Hepatocyte (in vitro differentiated cells): ENCODE measurements at regions not wholly inside any gene's neighbourhood (a gene's known extent, or its start where the extent isn't known, plus 50 kb on each side); places are given as distances from the start of the nearest gene placed in this dataset.

Experiments
- DNase-seq: peaks from one replicate; pipeline ENCODE4 v3.0.0-alpha.2; 2016; ENCODE audit warnings: low spot score
- H2AFZ ChIP-seq: fragments of 200-600 bp; sonication (generic); 2 replicates; pipeline ENCODE4 v1.6.0; 2016; ENCODE audit warnings: antibody characterized with exemption, mild to moderate bottlenecking
- H3K27ac ChIP-seq: fragments of 200-600 bp; sonication (generic); 2 replicates; pipeline ENCODE4 v1.5.1; 2016; ENCODE audit warnings: mild to moderate bottlenecking
- H3K27me3 ChIP-seq: fragments of 200-600 bp; sonication (generic); 2 replicates; pipeline ENCODE4 v1.6.1; 2016
- H3K36me3 ChIP-seq: fragments of 200-600 bp; sonication (generic); replicated peaks from 2 replicates; pipeline ENCODE4 v1.5.1; 2016; ENCODE audit warnings: low read depth; ENCODE audit not compliant: insufficient read depth
- H3K4me1 ChIP-seq: fragments of 200-600 bp; sonication (generic); 2 replicates; pipeline ENCODE4 v1.5.1; 2016; ENCODE audit warnings: mild to moderate bottlenecking, moderate library complexity; ENCODE audit not compliant: insufficient read depth
- H3K4me2 ChIP-seq: fragments of 200-600 bp; sonication (generic); 2 replicates; pipeline ENCODE4 v1.6.0; 2016
- H3K4me3 ChIP-seq: fragments of 200-600 bp; sonication (generic); 2 replicates; pipeline ENCODE4 v1.5.1; 2016; ENCODE audit warnings: mild to moderate bottlenecking
- H3K79me2 ChIP-seq: fragments of 200-600 bp; sonication (generic); 2 replicates; pipeline ENCODE4 v1.6.0; 2017; ENCODE audit warnings: mild to moderate bottlenecking
- H3K9me2 ChIP-seq: fragments of 200-600 bp; sonication (generic); replicated peaks from 2 replicates; pipeline ENCODE4 v1.6.0; 2017; ENCODE audit warnings: mild to moderate bottlenecking; ENCODE audit not compliant: insufficient read depth
- H3K9me3 ChIP-seq: fragments of 200-600 bp; sonication (generic); 2 replicates; pipeline ENCODE4 v1.5.1; 2016; ENCODE audit warnings: low read depth, mild to moderate bottlenecking
- H4K20me1 ChIP-seq: fragments of 200-600 bp; sonication (generic); 2 replicates; pipeline ENCODE4 v1.6.0; 2016; ENCODE audit warnings: mild to moderate bottlenecking; ENCODE audit not compliant: insufficient read depth, poor library complexity, severe bottlenecking
- EZH2 ChIP-seq: fragments of 200-600 bp; sonication (generic); IDR thresholded peaks from 2 replicates; pipeline ENCODE4 v1.6.1; 2016; ENCODE audit warnings: antibody characterized with exemption, mild to moderate bottlenecking, borderline replicate concordance
- EZH2phosphoT487 ChIP-seq: fragments of 200-600 bp; sonication (generic); IDR thresholded peaks from one replicate; pipeline ENCODE4 v1.6.1; 2018; ENCODE audit warnings: antibody characterized with exemption, mild to moderate bottlenecking, low read depth, moderate library complexity; ENCODE audit not compliant: unreplicated experiment, severe bottlenecking
- WGBS: methylation state at CpG from one replicate; pipeline ENCODE4 v1.1.6; 2016; ENCODE audit warnings: low lambda C conversion rate; ENCODE audit errors: missing lambda C conversion rate; 5-methylcytosine and 5-hydroxymethylcytosine counted together
- TF ChIP-seq, protein P1 (sequence below): fragments of 200-600 bp; sonication (generic); IDR thresholded peaks from 2 replicates; pipeline ENCODE4 v1.5.1; 2016; ENCODE audit warnings: antibody characterized with exemption, mild to moderate bottlenecking; ENCODE audit not compliant: poor library complexity

DNA sequence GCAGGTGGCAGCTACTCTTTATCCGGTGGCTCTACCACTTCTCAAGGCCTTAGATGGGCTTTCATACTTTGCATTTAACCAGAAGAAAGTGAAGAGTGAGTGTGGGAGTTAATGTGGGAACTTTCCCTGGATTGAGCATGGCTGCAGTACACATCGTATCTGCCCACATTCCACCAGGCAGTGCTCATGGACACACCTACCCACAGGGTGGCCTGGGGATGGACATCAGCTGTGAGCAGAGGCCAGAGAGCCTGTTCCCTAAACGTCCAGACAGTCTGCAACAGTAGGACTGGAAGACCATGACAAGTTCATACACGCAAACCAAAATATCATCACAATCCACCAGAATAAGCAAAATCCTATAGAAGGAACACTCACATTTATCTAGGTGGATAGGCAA is 213.8 kb downstream of the IRX1 start:
- no peak overlapping the region for H3K27ac ChIP-seq
- no peaks in the 10 kb centered on the region for H3K36me3 ChIP-seq
- no peaks in the 10 kb centered on the region for H3K9me3 ChIP-seq
- 79% methylated on average over 4 of the region's 4 CpGs for WGBS
- H3K4me2 ChIP-seq, result no peak overlapping the region
- TF ChIP-seq, protein P1, sequence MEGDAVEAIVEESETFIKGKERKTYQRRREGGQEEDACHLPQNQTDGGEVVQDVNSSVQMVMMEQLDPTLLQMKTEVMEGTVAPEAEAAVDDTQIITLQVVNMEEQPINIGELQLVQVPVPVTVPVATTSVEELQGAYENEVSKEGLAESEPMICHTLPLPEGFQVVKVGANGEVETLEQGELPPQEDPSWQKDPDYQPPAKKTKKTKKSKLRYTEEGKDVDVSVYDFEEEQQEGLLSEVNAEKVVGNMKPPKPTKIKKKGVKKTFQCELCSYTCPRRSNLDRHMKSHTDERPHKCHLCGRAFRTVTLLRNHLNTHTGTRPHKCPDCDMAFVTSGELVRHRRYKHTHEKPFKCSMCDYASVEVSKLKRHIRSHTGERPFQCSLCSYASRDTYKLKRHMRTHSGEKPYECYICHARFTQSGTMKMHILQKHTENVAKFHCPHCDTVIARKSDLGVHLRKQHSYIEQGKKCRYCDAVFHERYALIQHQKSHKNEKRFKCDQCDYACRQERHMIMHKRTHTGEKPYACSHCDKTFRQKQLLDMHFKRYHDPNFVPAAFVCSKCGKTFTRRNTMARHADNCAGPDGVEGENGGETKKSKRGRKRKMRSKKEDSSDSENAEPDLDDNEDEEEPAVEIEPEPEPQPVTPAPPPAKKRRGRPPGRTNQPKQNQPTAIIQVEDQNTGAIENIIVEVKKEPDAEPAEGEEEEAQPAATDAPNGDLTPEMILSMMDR, result no peak
- no peak for TF ChIP-seq EZH2phosphoT487
- TF ChIP-seq EZH2, result no peak
- H3K9me2 ChIP-seq, result no peaks in the 10 kb centered on the region
- no peaks in the 10 kb centered on the region for H3K4me1 ChIP-seq
- no peaks in the 10 kb centered on the region for H3K79me2 ChIP-seq
- H3K4me3 ChIP-seq, result no peak overlapping the region
- no peak overlapping the region for H2AFZ ChIP-seq
- DNase-seq, result no peak
- H3K27me3 ChIP-seq, result no peaks in the 10 kb centered on the region
- H4K20me1 ChIP-seq, result no peaks in the 10 kb centered on the region

DNA sequence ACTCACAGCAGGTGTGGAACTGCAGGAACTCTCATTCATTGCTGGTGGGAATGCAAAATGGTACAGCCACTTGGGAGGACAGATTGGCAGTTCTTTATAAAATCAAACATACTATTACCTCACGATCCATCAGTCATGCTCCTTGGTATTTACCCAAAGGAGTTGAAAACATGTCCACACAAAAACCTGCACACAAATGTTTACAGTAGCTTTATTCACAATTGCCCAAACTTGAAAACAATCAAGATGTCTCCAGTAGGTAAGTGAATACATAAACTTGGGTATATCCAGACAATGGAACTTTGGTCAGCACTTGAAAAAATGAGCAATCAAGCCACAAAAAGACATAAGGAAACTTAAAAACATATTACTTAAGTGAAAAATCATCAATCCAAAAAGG is 215.5 kb downstream of the IRX1 start:
- no peak for DNase-seq
- Histone ChIP-seq H3K4me1 (no peaks in the 10 kb centered on the region), H3K79me2 (no peaks in the 10 kb centered on the region), H3K9me3 (no peaks in the 10 kb centered on the region), H3K4me3 (no peak overlapping the region), H3K9me2 (no peaks in the 10 kb centered on the region), H3K27me3 (no peaks in the 10 kb centered on the region), H4K20me1 (no peaks in the 10 kb centered on the region), H2AFZ (no peak overlapping the region), H3K27ac (no peak overlapping the region), H3K36me3 (no peaks in the 10 kb centered on the region), H3K4me2 (no peak overlapping the region)
- 88% methylated on average over 1 of the region's 1 CpG for WGBS
- TF ChIP-seq EZH2phosphoT487, result no peak
- TF ChIP-seq, protein P1, result no peak

DNA sequence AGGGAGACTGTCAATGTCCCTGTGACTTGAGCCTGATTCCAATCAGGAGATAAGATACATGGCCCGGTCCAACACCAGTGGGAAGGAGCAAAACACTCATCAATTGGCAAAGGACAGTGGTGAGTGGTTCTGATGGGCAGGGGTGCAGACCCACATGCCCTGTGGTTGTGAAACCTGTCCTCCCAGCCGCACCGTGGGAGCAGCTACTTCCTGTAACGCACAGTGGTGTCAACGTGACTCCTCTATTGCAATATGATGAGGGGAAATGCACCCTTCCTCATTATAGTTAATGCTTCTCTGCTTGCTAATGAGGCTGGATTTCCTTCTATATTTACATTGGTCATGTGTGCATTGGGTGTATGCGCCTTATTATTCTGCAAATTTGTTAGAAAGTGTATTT is 223.0 kb downstream of the IRX1 start:
- Histone ChIP-seq H3K4me2 (no peak overlapping the region), H3K36me3 (no peaks in the 10 kb centered on the region), H3K27ac (no peak overlapping the region), H3K79me2 (no peaks in the 10 kb centered on the region), H3K9me3 (no peaks in the 10 kb centered on the region), H3K9me2 (no peaks in the 10 kb centered on the region), H4K20me1 (no peaks in the 10 kb centered on the region), H3K4me1 (no peaks in the 10 kb centered on the region), H3K4me3 (no peak overlapping the region), H3K27me3 (no peaks in the 10 kb centered on the region), H2AFZ (no peak overlapping the region)
- WGBS, result 92% methylated on average over 6 of the region's 6 CpGs
- TF ChIP-seq, protein P1, result no peak
- TF ChIP-seq EZH2phosphoT487, result no peak
- no peak for TF ChIP-seq EZH2
- no peak for DNase-seq
